ENCODE measurements at regions not wholly inside any gene's neighbourhood (a gene's known extent, or its start where the extent isn't known, plus 50 kb on each side); places are given as distances from the start of the nearest gene placed in this dataset.

DNA sequence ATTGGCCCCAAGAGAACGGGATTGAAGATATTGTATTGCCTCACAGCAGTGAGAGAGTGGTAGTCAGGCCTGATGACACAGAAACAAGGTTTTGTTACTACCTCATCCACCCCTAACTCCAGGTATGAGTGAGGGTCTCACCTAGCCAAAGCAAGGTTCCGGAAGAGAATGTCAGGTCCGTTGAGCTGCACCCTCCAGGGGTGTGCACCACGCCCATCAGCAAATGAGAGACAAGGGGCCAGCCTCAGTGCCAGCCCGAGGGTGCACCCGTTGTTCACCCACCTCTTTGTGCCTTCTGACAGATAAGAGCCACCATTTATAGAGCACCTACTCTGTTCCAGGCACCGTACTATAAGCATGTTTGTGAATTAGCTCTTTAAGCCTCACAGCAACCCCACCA lies 121.9 kb upstream of the IPO9 start:
- no peaks in the 10 kb centered on the region for H3K4me1 Mint-ChIP-seq (ENCODE audit: low read depth, unreplicated experiment)
- no peaks in the 10 kb centered on the region for H3K36me3 Mint-ChIP-seq (ENCODE audit: insufficient read depth, unreplicated experiment)
- DNase-seq = no peak
- no TSS peak for BruUV-seq (replicated peaks)
- no peaks in the 10 kb centered on the region for H3K27me3 Mint-ChIP-seq (ENCODE audit: unreplicated experiment)
- intact Hi-C loops (cut with micrococcal nuclease; ENCODE audit: unreplicated experiment) = no loop called here
- no peak overlapping the region for H3K4me3 Mint-ChIP-seq (ENCODE audit: low read depth, unreplicated experiment)
- CTCF ChIA-PET = interaction anchor here (7.4 kb wide), 1 partner anchor 86 kb away, joined by 140 read pairs; no protein-coding TSS in a partner anchor
- H3K9me3 Mint-ChIP-seq (ENCODE audit: low read depth, unreplicated experiment) = no peaks in the 10 kb centered on the region
- no peak for TF ChIP-seq CTCF (IDR thresholded peaks at IDR 0.05; ENCODE audit: unreplicated experiment)
- H3K27ac Mint-ChIP-seq (ENCODE audit: unreplicated experiment) = no peak overlapping the region

GRCh38 chr1:201707656-201708055 lies 121.3 kb upstream of the IPO9 start:
- intact Hi-C loops (cut with micrococcal nuclease; ENCODE audit: unreplicated experiment) = no loop called here
- CTCF ChIA-PET = interaction anchor here (7.4 kb wide), 1 partner anchor 86 kb away, joined by 140 read pairs; no protein-coding TSS in a partner anchor
- no peaks in the 10 kb centered on the region for H3K9me3 Mint-ChIP-seq (ENCODE audit: low read depth, unreplicated experiment)
- H3K4me1 Mint-ChIP-seq (ENCODE audit: low read depth, unreplicated experiment) = peaks cover 5% of the 10 kb centered on the region
- no peaks in the 10 kb centered on the region for H3K27me3 Mint-ChIP-seq (ENCODE audit: unreplicated experiment)
- H3K36me3 Mint-ChIP-seq (ENCODE audit: insufficient read depth, unreplicated experiment) = no peaks in the 10 kb centered on the region
- no peak overlapping the region for H3K27ac Mint-ChIP-seq (ENCODE audit: unreplicated experiment)
- TF ChIP-seq CTCF (IDR thresholded peaks at IDR 0.05; ENCODE audit: unreplicated experiment) = no peak
- H3K4me3 Mint-ChIP-seq (ENCODE audit: low read depth, unreplicated experiment) = no peak overlapping the region
- no peak for DNase-seq
- no TSS peak for BruUV-seq (replicated peaks)

- TF ChIP-seq CTCF (IDR thresholded peaks at IDR 0.05; ENCODE audit: unreplicated experiment) = no peak
- Mint-ChIP-seq H3K4me1 (ENCODE audit: low read depth, unreplicated experiment) (peaks cover 10% of the 10 kb centered on the region), H3K27ac (ENCODE audit: unreplicated experiment) (no peak overlapping the region), H3K27me3 (ENCODE audit: unreplicated experiment) (no peaks in the 10 kb centered on the region), H3K4me3 (ENCODE audit: low read depth, unreplicated experiment) (no peak overlapping the region), H3K36me3 (ENCODE audit: insufficient read depth, unreplicated experiment) (peaks cover under 1% of the 10 kb centered on the region), H3K9me3 (ENCODE audit: low read depth, unreplicated experiment) (no peaks in the 10 kb centered on the region)
- DNase-seq = no peak
- intact Hi-C loops (cut with micrococcal nuclease; ENCODE audit: unreplicated experiment) = no loop called here
- CTCF ChIA-PET = interaction anchor here (7.4 kb wide), 1 partner anchor 85 kb away, joined by 140 read pairs; no protein-coding TSS in a partner anchor
- no TSS peak for BruUV-seq (replicated peaks)
Measured at GRCh38 chr1:201708085-201708512, 120.9 kb upstream of the IPO9 start.

DNA sequence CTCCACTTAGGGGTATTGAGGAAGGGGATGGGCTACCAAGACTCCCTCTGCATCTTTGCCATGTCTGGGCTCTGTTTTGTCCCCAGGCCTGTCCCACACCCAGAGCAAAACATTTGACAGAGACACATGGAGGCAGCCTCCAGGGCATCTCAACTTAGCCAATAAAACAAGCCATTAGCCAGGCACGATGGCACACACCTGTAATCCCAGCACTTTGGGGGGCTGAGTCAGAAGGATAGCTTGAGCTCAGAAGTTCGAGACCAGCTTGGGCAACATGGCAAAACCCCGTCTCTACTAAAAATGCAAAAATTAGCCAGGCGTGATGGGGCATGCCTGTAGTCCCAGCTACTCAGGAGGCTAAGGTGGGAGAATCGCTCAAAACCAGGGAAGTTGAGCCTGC lies 120.3 kb upstream of the IPO9 start:
- H3K27ac Mint-ChIP-seq (ENCODE audit: unreplicated experiment) = no peak overlapping the region
- DNase-seq = no peak
- H3K27me3 Mint-ChIP-seq (ENCODE audit: unreplicated experiment) = no peaks in the 10 kb centered on the region
- H3K9me3 Mint-ChIP-seq (ENCODE audit: low read depth, unreplicated experiment) = no peaks in the 10 kb centered on the region
- peaks cover 16% of the 10 kb centered on the region for H3K4me1 Mint-ChIP-seq (ENCODE audit: low read depth, unreplicated experiment)
- H3K36me3 Mint-ChIP-seq (ENCODE audit: insufficient read depth, unreplicated experiment) = peaks cover 7% of the 10 kb centered on the region
- BruUV-seq (replicated peaks) = no TSS peak
- CTCF ChIA-PET = interaction anchor here (0.7 to 7.4 kb wide), 6 partner anchors 31 to 148 kb away, joined by 3 to 140 read pairs (median 4); no protein-coding TSS in a partner anchor
- H3K4me3 Mint-ChIP-seq (ENCODE audit: low read depth, unreplicated experiment) = no peak overlapping the region
- intact Hi-C loops (cut with micrococcal nuclease; ENCODE audit: unreplicated experiment) = loop anchor here (1.0 kb wide), 1 partner anchor 85 kb away; no protein-coding TSS in a partner anchor
- no peak for TF ChIP-seq CTCF (IDR thresholded peaks at IDR 0.05; ENCODE audit: unreplicated experiment)
